Right lung (tissue), 2 donors: ENCODE measurements at regions not wholly inside any gene's neighbourhood (a gene's known extent, or its start where the extent isn't known, plus 50 kb on each side); places are given as distances from the start of the nearest gene placed in this dataset.
A peak's percentile ranks its signal among the peaks of the same experiment; 100 is the strongest.

Source experiments
- DNase-seq, 2 donors: peaks; one replicate each; pipeline ENCODE4 v3.0.0-alpha.2; 2013

- no peak for DNase-seq
Observed at GRCh38 chr2:125491663-125492062, 1164.3 kb upstream of the GYPC start.

GRCh38 chr2:125512313-125512712 lies 1143.6 kb upstream of the GYPC start:
- no peak for DNase-seq

- DNase-seq, result no peak
Observed at GRCh38 chr2:125516496-125517109, 1139.4 kb upstream of the GYPC start.

- DNase-seq, result no peak
Observed at GRCh38 chr2:125526093-125526492, 1129.9 kb upstream of the GYPC start.

- DNase-seq, result no peak
Observed at GRCh38 chr2:125535089-125535488, 1120.9 kb upstream of the GYPC start.

- no peak for DNase-seq
Observed at GRCh38 chr2:125543968-125544514, 1111.9 kb upstream of the GYPC start.

GRCh38 chr2:125553768-125554167 lies 1102.2 kb upstream of the GYPC start:
- DNase-seq, result no peak

- DNase-seq, result peak in 1 of 2 donors; percentile 1
Observed at GRCh38 chr2:125554956-125555355, 1101.0 kb upstream of the GYPC start.

- DNase-seq, result no peak
Observed at GRCh38 chr2:125559186-125559585, 1096.8 kb upstream of the GYPC start.

- DNase-seq, result no peak
Observed at GRCh38 chr2:125560855-125561254, 1095.1 kb upstream of the GYPC start.

- DNase-seq, result no peak
Observed at GRCh38 chr2:125561302-125561701, 1094.7 kb upstream of the GYPC start.

- no peak for DNase-seq
Observed at GRCh38 chr2:125562924-125563323, 1093.0 kb upstream of the GYPC start.

- DNase-seq, result no peak
Observed at GRCh38 chr2:125564471-125564870, 1091.5 kb upstream of the GYPC start.

GRCh38 chr2:125566422-125566821 lies 1089.5 kb upstream of the GYPC start:
- DNase-seq, result no peak

- DNase-seq, result no peak
Observed at GRCh38 chr2:125567100-125567499, 1088.9 kb upstream of the GYPC start.

- DNase-seq, result no peak
Observed at GRCh38 chr2:125572660-125573059, 1083.3 kb upstream of the GYPC start.

- DNase-seq, result no peak
Observed at GRCh38 chr2:125573432-125573831, 1082.5 kb upstream of the GYPC start.

GRCh38 chr2:125576558-125576957 lies 1079.4 kb upstream of the GYPC start:
- no peak for DNase-seq

- no peak for DNase-seq
Observed at GRCh38 chr2:125581557-125581956, 1074.4 kb upstream of the GYPC start.

- no peak for DNase-seq
Observed at GRCh38 chr2:125582516-125582915, 1073.4 kb upstream of the GYPC start.

- DNase-seq, result no peak
Observed at GRCh38 chr2:125584732-125585131, 1071.2 kb upstream of the GYPC start.

GRCh38 chr2:125588780-125589179 lies 1067.2 kb upstream of the GYPC start:
- DNase-seq, result no peak

GRCh38 chr2:125591954-125592353 lies 1064.0 kb upstream of the GYPC start:
- no peak for DNase-seq

- no peak for DNase-seq
Observed at GRCh38 chr2:125593036-125593435, 1062.9 kb upstream of the GYPC start.
